GM06990 (cell line): ENCODE measurements at regions not wholly inside any gene's neighbourhood (a gene's known extent, or its start where the extent isn't known, plus 50 kb on each side); places are given as distances from the start of the nearest gene placed in this dataset.

Source experiments
- DNase-seq: peaks from one replicate; pipeline ENCODE4 v3.0.0-alpha.2; 2011; ENCODE audit not compliant: insufficient read length; ENCODE audit errors: extremely low read depth
- H3K27me3 ChIP-seq: replicated peaks from 2 replicates; pipeline ENCODE4 v1.6.0; 2011; ENCODE audit warnings: low read length; ENCODE audit not compliant: control insufficient read depth, insufficient read depth
- H3K36me3 ChIP-seq: 2 replicates; pipeline ENCODE4 v1.5.1; 2011; ENCODE audit warnings: low read length; ENCODE audit not compliant: control insufficient read depth, insufficient read depth
- H3K4me3 ChIP-seq: replicated peaks from 2 replicates; pipeline ENCODE4 v1.5.1; 2011; ENCODE audit warnings: low read depth, mild to moderate bottlenecking, control low read depth, low read length
- TF ChIP-seq, protein P1 (sequence below): IDR thresholded peaks from 2 replicates; pipeline ENCODE4 v1.5.1; 2011; ENCODE audit warnings: low read length, control low read depth, mild to moderate bottlenecking, inconsistent platforms; ENCODE audit not compliant: insufficient read depth, poor library complexity, severe bottlenecking

DNA sequence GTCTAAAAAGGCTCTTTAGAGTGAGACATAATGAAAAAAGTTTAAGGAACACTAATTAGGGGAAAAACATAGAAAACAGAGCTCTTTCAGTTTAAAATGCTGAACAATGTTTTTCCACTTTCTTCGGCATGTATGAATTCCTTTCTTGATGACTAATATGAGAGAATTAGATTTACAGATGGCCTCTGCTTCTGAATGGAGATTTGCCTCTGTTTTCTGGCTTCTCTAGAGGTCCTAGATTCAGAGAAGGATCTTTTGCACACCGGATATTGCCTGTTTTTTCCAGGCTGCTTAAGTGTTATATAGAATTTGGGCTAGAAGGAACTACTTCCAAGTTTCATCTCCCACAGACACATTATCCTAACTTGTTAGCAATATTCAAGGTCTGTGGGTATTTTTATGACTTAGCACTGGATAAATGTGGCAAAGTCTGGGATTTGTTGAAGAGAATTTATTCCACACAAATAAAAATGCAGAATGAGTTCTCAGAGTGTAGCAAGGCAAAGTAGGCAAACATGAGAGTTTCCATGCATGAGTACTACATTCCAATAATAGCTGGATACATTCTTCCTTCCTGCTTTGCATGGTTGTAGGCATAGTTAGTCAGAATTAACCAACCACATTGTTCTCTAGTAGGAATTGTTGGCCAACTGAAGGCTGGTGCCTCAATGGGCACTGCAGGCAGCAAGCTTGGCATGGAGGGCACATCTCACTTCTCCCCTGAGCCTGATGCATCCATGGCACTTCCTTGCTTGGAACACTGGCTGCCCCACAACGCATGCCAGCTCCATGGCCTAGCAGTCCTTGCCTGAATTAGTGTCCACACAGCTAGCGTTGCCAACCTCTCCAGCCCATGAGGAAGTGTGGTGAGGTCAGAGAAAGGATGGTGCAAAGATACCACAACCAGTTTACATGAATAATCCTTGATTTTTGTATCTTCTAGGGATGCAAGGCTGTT lies 224.2 kb downstream of the CLIC5 start:
- Histone ChIP-seq H3K4me3 (no peak overlapping the region), H3K27me3 (no peaks in the 10 kb centered on the region; the same call in 1 of the 2 replicates), H3K36me3 (no peaks in the 10 kb centered on the region)
- TF ChIP-seq, protein P1, sequence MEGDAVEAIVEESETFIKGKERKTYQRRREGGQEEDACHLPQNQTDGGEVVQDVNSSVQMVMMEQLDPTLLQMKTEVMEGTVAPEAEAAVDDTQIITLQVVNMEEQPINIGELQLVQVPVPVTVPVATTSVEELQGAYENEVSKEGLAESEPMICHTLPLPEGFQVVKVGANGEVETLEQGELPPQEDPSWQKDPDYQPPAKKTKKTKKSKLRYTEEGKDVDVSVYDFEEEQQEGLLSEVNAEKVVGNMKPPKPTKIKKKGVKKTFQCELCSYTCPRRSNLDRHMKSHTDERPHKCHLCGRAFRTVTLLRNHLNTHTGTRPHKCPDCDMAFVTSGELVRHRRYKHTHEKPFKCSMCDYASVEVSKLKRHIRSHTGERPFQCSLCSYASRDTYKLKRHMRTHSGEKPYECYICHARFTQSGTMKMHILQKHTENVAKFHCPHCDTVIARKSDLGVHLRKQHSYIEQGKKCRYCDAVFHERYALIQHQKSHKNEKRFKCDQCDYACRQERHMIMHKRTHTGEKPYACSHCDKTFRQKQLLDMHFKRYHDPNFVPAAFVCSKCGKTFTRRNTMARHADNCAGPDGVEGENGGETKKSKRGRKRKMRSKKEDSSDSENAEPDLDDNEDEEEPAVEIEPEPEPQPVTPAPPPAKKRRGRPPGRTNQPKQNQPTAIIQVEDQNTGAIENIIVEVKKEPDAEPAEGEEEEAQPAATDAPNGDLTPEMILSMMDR = no peak
- DNase-seq = no peak

DNA sequence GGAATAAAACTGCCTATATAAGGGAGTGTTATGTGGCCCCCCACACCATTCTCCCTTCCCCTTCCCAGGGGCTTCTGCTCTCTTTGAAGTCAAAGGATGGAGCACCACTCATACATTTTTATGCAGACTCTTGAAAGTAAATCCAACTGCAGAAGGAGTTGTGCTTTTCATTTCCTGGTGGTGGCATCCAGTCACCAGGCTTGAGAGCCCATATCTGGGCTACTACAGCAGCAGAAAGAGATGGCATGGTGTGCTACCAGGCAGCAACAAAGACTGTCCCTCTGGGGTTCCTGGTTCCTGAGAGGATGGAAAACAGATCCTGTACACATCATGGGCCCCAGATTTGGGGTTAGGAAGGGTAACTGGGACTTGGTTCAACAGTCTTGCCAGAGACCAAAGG lies 226.4 kb downstream of the CLIC5 start:
- no peak for DNase-seq
- no peaks in the 10 kb centered on the region; the same call in 1 of the 2 replicates for H3K27me3 ChIP-seq
- H3K4me3 ChIP-seq = no peak overlapping the region
- H3K36me3 ChIP-seq = no peaks in the 10 kb centered on the region
- TF ChIP-seq, protein P1 = no peak

DNA sequence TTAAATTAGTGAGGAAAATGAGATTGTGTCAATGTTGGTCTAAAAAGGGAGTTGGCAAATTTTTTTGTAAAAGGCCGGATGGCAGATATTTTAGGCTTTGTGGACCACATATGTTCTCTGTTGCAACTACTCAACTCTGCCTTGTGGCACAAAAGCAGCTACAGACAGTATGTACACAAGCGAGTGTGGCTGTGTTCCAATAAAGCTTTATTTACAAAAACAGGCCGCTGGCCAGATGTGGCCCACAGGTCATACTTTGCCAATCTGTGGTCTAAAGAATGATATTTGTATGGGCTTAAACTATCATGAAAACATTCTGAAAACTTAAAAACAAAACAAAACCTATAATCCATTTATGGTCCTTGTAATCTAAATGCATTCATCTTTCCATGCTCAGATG lies 228.3 kb downstream of the CLIC5 start:
- H3K36me3 ChIP-seq = no peaks in the 10 kb centered on the region
- no peak for DNase-seq
- H3K27me3 ChIP-seq = no peaks in the 10 kb centered on the region; the same call in 1 of the 2 replicates
- TF ChIP-seq, protein P1 = no peak
- no peak overlapping the region for H3K4me3 ChIP-seq

DNA sequence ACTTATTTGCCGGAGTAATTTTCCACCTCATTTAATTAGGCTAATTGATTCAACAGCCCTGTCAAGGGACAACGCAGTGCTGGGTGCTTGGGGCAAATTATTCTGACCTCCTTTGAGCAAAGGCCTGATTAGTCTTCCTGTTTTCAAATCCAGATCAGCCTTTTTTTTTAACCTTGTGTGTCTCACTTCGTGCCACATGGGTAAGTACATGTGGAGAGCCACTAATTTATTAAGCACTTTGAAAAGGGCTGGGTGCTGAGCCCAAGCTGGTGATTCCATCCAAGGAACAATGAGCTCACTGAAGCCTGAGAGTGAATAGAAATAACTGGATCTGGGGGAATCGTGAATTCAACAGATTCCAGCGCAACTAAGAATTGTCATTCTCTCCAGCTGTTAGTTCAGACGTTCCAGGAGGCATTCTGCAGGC lies 229.3 kb downstream of the CLIC5 start:
- H3K36me3 ChIP-seq = no peaks in the 10 kb centered on the region
- TF ChIP-seq, protein P1 = no peak
- no peaks in the 10 kb centered on the region; the same call in 1 of the 2 replicates for H3K27me3 ChIP-seq
- DNase-seq = no peak
- no peak overlapping the region for H3K4me3 ChIP-seq

DNA sequence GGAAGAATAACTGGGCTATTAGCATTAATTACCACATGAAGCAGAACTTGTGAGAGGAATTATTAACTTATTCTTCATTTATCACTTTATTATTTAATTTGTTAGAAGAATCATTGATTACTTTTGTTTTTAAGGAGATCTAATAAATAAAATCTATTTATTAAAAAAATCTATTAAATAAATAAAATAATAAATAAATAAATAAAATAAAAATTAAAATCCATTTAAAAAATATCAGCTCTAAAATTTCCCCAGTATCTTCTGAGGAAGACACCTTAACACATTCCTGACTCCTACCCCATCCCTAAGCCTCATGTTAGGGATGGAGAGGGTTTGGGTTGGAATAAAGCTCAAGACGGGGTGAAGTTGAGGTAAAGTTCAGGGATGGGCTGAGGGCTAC lies 231.4 kb downstream of the CLIC5 start:
- H3K27me3 ChIP-seq = no peaks in the 10 kb centered on the region
- DNase-seq = no peak
- TF ChIP-seq, protein P1 = no peak
- H3K36me3 ChIP-seq = no peaks in the 10 kb centered on the region
- H3K4me3 ChIP-seq = no peak overlapping the region
